GM19193 (cell line): ENCODE measurements at regions not wholly inside any gene's neighbourhood (a gene's known extent, or its start where the extent isn't known, plus 50 kb on each side); places are given as distances from the start of the nearest gene placed in this dataset.

Experiments used
- POLR2A ChIP-seq: IDR thresholded peaks from 4 replicates; pipeline ENCODE4 v1.6.1; 2011; ENCODE audit not compliant: insufficient read depth, insufficient read length; ENCODE audit errors: extremely low read depth

DNA sequence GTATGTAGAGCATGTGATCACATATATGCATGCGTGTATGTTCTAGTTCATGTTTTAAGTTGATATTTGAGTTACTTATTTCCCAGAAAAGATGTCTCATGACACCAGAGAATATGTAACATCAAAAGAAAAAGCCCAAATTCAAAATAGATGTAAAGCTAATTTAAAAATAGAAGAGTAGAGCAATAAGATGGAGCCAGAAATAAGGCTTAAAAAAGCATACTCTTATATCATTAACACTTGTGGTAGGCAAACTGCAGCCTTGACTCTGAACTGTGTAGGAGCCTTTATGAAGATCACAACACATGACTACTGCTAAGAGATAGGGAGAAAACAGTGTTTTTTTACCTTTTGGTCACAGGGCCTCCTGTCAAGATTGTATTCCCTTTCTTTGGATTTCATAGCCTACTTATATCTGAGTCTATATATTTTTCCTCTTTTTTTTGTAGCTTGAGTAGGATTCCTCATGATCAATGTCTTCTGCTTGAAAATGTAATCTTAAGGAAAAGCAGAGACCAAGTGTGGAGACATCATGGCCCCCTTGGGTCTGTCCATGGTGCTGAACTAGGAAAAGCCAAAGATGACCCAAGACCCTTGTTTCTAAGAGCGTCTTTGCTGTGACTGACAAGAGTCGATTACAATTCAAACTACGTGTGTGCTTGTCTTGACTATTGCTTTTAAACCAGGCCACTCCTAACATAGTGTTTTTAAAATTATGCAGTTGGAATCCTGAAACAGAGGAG lies 390.4 kb downstream of the SHISA9 start:
- TF ChIP-seq POLR2A, result no peak

- TF ChIP-seq POLR2A, result no peak
Observed at GRCh38 chr16:13296206-13296605, 394.8 kb downstream of the SHISA9 start.

- no peak for TF ChIP-seq POLR2A
Observed at GRCh38 chr16:13298666-13299065, 397.3 kb downstream of the SHISA9 start.

- TF ChIP-seq POLR2A, result no peak
Observed at GRCh38 chr16:13300066-13300840, 398.9 kb downstream of the SHISA9 start.

- TF ChIP-seq POLR2A, result no peak
Observed at GRCh38 chr16:13305019-13305755, 403.8 kb downstream of the SHISA9 start.

GRCh38 chr16:13306161-13306995 lies 405.0 kb downstream of the SHISA9 start:
- TF ChIP-seq POLR2A, result no peak

GRCh38 chr16:13307255-13307654 lies 405.9 kb downstream of the SHISA9 start:
- TF ChIP-seq POLR2A, result no peak

- TF ChIP-seq POLR2A, result no peak
Observed at GRCh38 chr16:13307851-13308250, 406.5 kb downstream of the SHISA9 start.

DNA sequence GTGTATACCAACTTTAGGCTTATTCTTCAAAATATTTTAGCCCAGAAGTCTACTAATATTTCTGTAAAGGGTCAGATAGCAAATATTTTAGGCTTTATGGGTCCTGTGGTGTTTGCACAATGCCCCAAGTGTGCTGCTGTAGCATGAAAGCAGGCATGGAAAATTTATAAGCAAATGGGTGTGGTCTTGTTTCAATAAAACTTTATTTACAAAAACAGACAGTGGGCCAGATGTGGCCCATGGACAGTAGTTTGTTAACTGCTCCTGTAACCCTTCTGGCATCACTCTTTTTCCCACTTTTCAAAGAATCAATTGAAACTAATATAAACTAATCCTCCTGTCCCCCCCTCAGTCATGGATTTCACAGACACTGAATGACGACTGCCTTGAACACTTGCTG lies 410.7 kb downstream of the SHISA9 start:
- no peak for TF ChIP-seq POLR2A

DNA sequence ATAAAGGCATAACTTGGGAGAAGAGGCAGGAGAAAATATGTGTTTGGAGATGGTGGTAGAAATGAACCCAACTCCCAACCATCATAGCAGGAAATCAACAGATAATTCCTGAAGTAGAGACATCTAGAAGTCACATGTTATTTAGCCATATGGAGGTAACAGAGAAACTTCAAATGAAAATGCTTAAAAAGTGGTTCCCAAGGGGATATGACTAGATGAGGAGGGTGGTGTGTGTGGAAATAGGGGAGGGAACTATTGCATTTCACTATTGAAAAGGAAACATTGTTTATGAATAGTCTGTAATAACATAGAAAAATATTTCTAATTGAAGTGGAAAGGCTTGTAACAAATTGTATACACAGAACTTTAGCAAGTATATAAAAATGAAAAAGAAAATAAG lies 412.0 kb downstream of the SHISA9 start:
- TF ChIP-seq POLR2A, result no peak

- no peak for TF ChIP-seq POLR2A
Observed at GRCh38 chr16:13314633-13315032, 413.2 kb downstream of the SHISA9 start.

- no peak for TF ChIP-seq POLR2A
Observed at GRCh38 chr16:13315642-13316427, 414.4 kb downstream of the SHISA9 start.

GRCh38 chr16:13322336-13322735 lies 420.9 kb downstream of the SHISA9 start:
- TF ChIP-seq POLR2A, result no peak

GRCh38 chr16:13324851-13325250 lies 423.5 kb downstream of the SHISA9 start:
- TF ChIP-seq POLR2A, result no peak
